ENCODE measurements at regions not wholly inside any gene's neighbourhood (a gene's known extent, or its start where the extent isn't known, plus 50 kb on each side); places are given as distances from the start of the nearest gene placed in this dataset.

- TF ChIP-seq CTCF (IDR thresholded peaks at IDR 0.05) = no peak
- TF ChIP-seq POLR2A (IDR thresholded peaks at IDR 0.05) = no peak
- TF ChIP-seq EP300 (IDR thresholded peaks at IDR 0.05) = no peak
- no peak for TF ChIP-seq POLR2AphosphoS5 (IDR thresholded peaks at IDR 0.05)
Observed at GRCh38 chr2:128458505-128458904, 139.8 kb upstream of the HS6ST1 start.

Measured in gastroesophageal sphincter (tissue), 3 donors.